GM12878 (cell line): ENCODE measurements at regions not wholly inside any gene's neighbourhood (a gene's known extent, or its start where the extent isn't known, plus 50 kb on each side); places are given as distances from the start of the nearest gene placed in this dataset.

Experiments used
- BCLAF1 ChIP-seq: fragments of 450-650 bp; IDR thresholded peaks from 2 replicates; pipeline ENCODE4 v1.6.1; 2017; ENCODE audit warnings: antibody characterized with exemption, mild to moderate bottlenecking, moderate library complexity
- EGR1 ChIP-seq, 2 experiments: IDR thresholded peaks; 1 replicate in 1 of 2; 2 replicates in 1 of 2; pipeline ENCODE4 v1.6.1; 2011 to 2012; ENCODE audit warnings: low read depth in 2 of 2, low read length in 2 of 2, borderline replicate concordance in 1 of 2, mild to moderate bottlenecking in 1 of 2, moderate library complexity in 1 of 2
- IKZF1 ChIP-seq: fragments of 450-650 bp; conservative IDR thresholded peaks from 2 replicates; pipeline ENCODE4 v1.6.1; 2017; ENCODE audit warnings: antibody characterized with exemption, mild to moderate bottlenecking
- JUND ChIP-seq: IDR thresholded peaks from 2 replicates; pipeline ENCODE4 v1.6.1; 2012; ENCODE audit warnings: low read depth, mild to moderate bottlenecking, low read length, improper control_type of control experiment, moderate library complexity
- NBN ChIP-seq: fragments of 450-650 bp; IDR thresholded peaks from 2 replicates; pipeline ENCODE4 v1.6.1; 2016
- POU2F2 ChIP-seq: IDR thresholded peaks from 3 replicates; pipeline ENCODE4 v1.6.1; 2011; ENCODE audit warnings: low read depth, mild to moderate bottlenecking, low read length, borderline replicate concordance
- RELB ChIP-seq: fragments of 450-650 bp; IDR thresholded peaks from 2 replicates; pipeline ENCODE4 v1.6.1; 2017; ENCODE audit warnings: low read depth, mild to moderate bottlenecking, moderate library complexity
- REST ChIP-seq: IDR thresholded peaks from 2 replicates; pipeline ENCODE4 v1.6.1; 2012; ENCODE audit warnings: mild to moderate bottlenecking, low read depth, low read length
- SIX5 ChIP-seq: IDR thresholded peaks from 2 replicates; pipeline ENCODE4 v1.6.1; 2011; ENCODE audit warnings: mild to moderate bottlenecking, low read depth, low read length, moderate library complexity; ENCODE audit not compliant: severe bottlenecking
- SPI1 ChIP-seq: IDR thresholded peaks from 2 replicates; pipeline ENCODE4 v1.6.1; 2011; ENCODE audit warnings: low read depth, mild to moderate bottlenecking, low read length, moderate library complexity, borderline replicate concordance; ENCODE audit not compliant: insufficient read depth
- ZNF24 ChIP-seq: fragments of 450-650 bp; IDR thresholded peaks from 2 replicates; pipeline ENCODE4 v1.6.1; 2017; ENCODE audit warnings: antibody characterized with exemption, mild to moderate bottlenecking
- TF ChIP-seq, protein P1 (sequence below): fragments of 450-650 bp; IDR thresholded peaks from 2 replicates; pipeline ENCODE4 v1.6.1; 2017; ENCODE audit warnings: mild to moderate bottlenecking, moderate library complexity
- TF ChIP-seq, protein P2 (sequence below): fragments of 450-650 bp; IDR thresholded peaks from 2 replicates; pipeline ENCODE4 v1.6.1; 2016; ENCODE audit warnings: mild to moderate bottlenecking

DNA sequence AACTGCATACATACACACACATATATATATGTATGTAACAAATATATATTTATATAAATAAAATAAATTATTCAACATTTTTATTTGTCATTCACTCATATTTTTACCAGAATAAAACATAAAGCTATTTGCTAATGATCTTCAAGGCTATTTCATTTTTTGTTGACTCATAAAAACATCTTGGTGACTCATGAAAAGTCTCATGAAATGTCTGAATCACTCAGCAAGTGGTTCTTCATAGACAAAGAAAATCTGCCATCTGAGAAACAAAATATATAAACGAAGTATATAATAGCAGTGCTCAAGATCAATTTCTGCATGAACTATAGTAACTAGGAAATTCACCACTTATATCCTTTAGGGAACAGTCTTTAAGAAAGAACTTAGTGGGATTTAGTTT, 764.8 kb upstream of the FAT3 start (continued):
- TF ChIP-seq BCLAF1 (no peak), JUND (no peak), POU2F2 (no peak), IKZF1 (no peak), NBN (no peak), REST (no peak), RELB (no peak), EGR1 (IDR thresholded peaks at IDR 0.05; ENCODE audit: borderline replicate concordance in 1 of 2, low read depth in 2 of 2, low read length in 2 of 2) (no peak), SPI1 (no peak), SIX5 (no peak), ZNF24 (no peak)
- TF ChIP-seq, protein P1, sequence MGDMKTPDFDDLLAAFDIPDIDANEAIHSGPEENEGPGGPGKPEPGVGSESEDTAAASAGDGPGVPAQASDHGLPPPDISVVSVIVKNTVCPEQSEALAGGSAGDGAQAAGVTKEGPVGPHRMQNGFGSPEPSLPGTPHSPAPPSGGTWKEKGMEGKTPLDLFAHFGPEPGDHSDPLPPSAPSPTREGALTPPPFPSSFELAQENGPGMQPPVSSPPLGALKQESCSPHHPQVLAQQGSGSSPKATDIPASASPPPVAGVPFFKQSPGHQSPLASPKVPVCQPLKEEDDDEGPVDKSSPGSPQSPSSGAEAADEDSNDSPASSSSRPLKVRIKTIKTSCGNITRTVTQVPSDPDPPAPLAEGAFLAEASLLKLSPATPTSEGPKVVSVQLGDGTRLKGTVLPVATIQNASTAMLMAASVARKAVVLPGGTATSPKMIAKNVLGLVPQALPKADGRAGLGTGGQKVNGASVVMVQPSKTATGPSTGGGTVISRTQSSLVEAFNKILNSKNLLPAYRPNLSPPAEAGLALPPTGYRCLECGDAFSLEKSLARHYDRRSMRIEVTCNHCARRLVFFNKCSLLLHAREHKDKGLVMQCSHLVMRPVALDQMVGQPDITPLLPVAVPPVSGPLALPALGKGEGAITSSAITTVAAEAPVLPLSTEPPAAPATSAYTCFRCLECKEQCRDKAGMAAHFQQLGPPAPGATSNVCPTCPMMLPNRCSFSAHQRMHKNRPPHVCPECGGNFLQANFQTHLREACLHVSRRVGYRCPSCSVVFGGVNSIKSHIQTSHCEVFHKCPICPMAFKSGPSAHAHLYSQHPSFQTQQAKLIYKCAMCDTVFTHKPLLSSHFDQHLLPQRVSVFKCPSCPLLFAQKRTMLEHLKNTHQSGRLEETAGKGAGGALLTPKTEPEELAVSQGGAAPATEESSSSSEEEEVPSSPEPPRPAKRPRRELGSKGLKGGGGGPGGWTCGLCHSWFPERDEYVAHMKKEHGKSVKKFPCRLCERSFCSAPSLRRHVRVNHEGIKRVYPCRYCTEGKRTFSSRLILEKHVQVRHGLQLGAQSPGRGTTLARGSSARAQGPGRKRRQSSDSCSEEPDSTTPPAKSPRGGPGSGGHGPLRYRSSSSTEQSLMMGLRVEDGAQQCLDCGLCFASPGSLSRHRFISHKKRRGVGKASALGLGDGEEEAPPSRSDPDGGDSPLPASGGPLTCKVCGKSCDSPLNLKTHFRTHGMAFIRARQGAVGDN, result no peak
- TF ChIP-seq, protein P2, sequence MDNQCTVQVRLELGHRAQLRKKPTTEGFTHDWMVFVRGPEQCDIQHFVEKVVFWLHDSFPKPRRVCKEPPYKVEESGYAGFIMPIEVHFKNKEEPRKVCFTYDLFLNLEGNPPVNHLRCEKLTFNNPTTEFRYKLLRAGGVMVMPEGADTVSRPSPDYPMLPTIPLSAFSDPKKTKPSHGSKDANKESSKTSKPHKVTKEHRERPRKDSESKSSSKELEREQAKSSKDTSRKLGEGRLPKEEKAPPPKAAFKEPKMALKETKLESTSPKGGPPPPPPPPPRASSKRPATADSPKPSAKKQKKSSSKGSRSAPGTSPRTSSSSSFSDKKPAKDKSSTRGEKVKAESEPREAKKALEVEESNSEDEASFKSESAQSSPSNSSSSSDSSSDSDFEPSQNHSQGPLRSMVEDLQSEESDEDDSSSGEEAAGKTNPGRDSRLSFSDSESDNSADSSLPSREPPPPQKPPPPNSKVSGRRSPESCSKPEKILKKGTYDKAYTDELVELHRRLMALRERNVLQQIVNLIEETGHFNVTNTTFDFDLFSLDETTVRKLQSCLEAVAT, result no peak
